ENCODE measurements at regions not wholly inside any gene's neighbourhood (a gene's known extent, or its start where the extent isn't known, plus 50 kb on each side); places are given as distances from the start of the nearest gene placed in this dataset.

GRCh38 chr13:74184283-74184682, 50.1 kb upstream of the KLF12 start:
- TF ChIP-seq EGR1 (IDR thresholded peaks at IDR 0.05) (no peak), NFIC (IDR thresholded peaks at IDR 0.05) (no peak), TEAD4 (IDR thresholded peaks at IDR 0.05) (no peak), TCF12 (IDR thresholded peaks at IDR 0.05; ENCODE audit: low read depth) (no peak), FOXM1 (IDR thresholded peaks at IDR 0.05; ENCODE audit: borderline replicate concordance, low read depth) (no peak), ZBTB7A (IDR thresholded peaks at IDR 0.05; ENCODE audit: low read depth) (no peak), CEBPB (IDR thresholded peaks at IDR 0.05) (no peak), TAF1 (IDR thresholded peaks at IDR 0.05; ENCODE audit: low read depth) (no peak), USF1 (IDR thresholded peaks at IDR 0.05) (no peak), EP300 (IDR thresholded peaks at IDR 0.05; ENCODE audit: borderline replicate concordance) (no peak), YY1 (IDR thresholded peaks at IDR 0.05; ENCODE audit: low read depth) (no peak), RAD21 (IDR thresholded peaks at IDR 0.05; ENCODE audit: low read depth) (no peak), CREB1 (IDR thresholded peaks at IDR 0.05; ENCODE audit: low read depth) (no peak), MAX (IDR thresholded peaks at IDR 0.05) (no peak), REST (IDR thresholded peaks at IDR 0.05; ENCODE audit: low read depth) (no peak)

Measured in Ishikawa (cell line).